DND-41 (cell line): ENCODE measurements at regions not wholly inside any gene's neighbourhood (a gene's known extent, or its start where the extent isn't known, plus 50 kb on each side); places are given as distances from the start of the nearest gene placed in this dataset.

Experiments
- CTCF ChIP-seq: IDR thresholded peaks from 2 replicates; pipeline ENCODE4 v1.5.1; 2012; ENCODE audit warnings: borderline replicate concordance, low read length, moderate library complexity, mild to moderate bottlenecking; ENCODE audit not compliant: poor library complexity, severe bottlenecking; ENCODE audit errors: extremely low read depth
- EZH2 ChIP-seq: IDR thresholded peaks from 3 replicates; pipeline ENCODE4 v1.6.1; 2012; ENCODE audit warnings: borderline replicate concordance, low read depth, mild to moderate bottlenecking, moderate library complexity, low read length, inconsistent platforms; ENCODE audit not compliant: severe bottlenecking

GRCh38 chr6:115681978-115682775, 378.5 kb downstream of the FRK start:
- TF ChIP-seq EZH2 (no peak), CTCF (no peak)
